Astrocyte (in vitro differentiated cells and primary cell): ENCODE measurements at regions not wholly inside any gene's neighbourhood (a gene's known extent, or its start where the extent isn't known, plus 50 kb on each side); places are given as distances from the start of the nearest gene placed in this dataset.

Source experiments
- DNase-seq: peaks from one replicate; pipeline ENCODE4 v3.0.0-alpha.2; 2010; ENCODE audit warnings: low read depth
- FAIRE-seq: peaks from 2 replicates; lab custom pipeline; 2011; peaks lifted over from hg19 to GRCh38; lab: Jason Lieb, UNC
- H2AFZ ChIP-seq: 2 replicates; pipeline ENCODE4 v1.6.0; 2012; ENCODE audit warnings: low read depth, low read length, inconsistent platforms
- H3K27ac ChIP-seq: 2 replicates; pipeline ENCODE4 v1.5.1; 2011; ENCODE audit warnings: low read depth, low read length, inconsistent platforms
- H3K27me3 ChIP-seq: 2 replicates; pipeline ENCODE4 v1.6.0; 2011; ENCODE audit warnings: low read length, inconsistent platforms; ENCODE audit not compliant: insufficient read depth
- H3K36me3 ChIP-seq: 2 replicates; pipeline ENCODE4 v1.5.1; 2011; ENCODE audit warnings: low read length, inconsistent platforms; ENCODE audit not compliant: insufficient read depth
- H3K4me1 ChIP-seq: 2 replicates; pipeline ENCODE4 v1.5.1; 2011; ENCODE audit warnings: low read length, inconsistent platforms; ENCODE audit not compliant: insufficient read depth
- H3K4me2 ChIP-seq: 2 replicates; pipeline ENCODE4 v1.6.0; 2012; ENCODE audit warnings: low read length, inconsistent platforms
- H3K4me3 ChIP-seq: 2 replicates; pipeline ENCODE4 v1.5.1; 2011; ENCODE audit warnings: low read depth, mild to moderate bottlenecking, low read length, inconsistent platforms; ENCODE audit not compliant: insufficient read depth
- H3K79me2 ChIP-seq: 2 replicates; pipeline ENCODE4 v1.6.0; 2012; ENCODE audit warnings: mild to moderate bottlenecking, low read length, inconsistent platforms; ENCODE audit not compliant: insufficient read depth
- H3K9ac ChIP-seq: 2 replicates; pipeline ENCODE4 v1.6.0; 2012; ENCODE audit warnings: mild to moderate bottlenecking, low read length, inconsistent platforms
- H3K9me3 ChIP-seq: 2 replicates; pipeline ENCODE4 v1.5.1; 2012; ENCODE audit warnings: low read depth, mild to moderate bottlenecking, low read length, inconsistent platforms; ENCODE audit not compliant: insufficient read depth
- H4K20me1 ChIP-seq: 2 replicates; pipeline ENCODE4 v1.6.0; 2012; ENCODE audit warnings: low read length, inconsistent platforms; ENCODE audit not compliant: insufficient read depth
- H3K27ac Mint-ChIP-seq: one replicate; pipeline ENCODE4 v1.8.0; 2021; ENCODE audit warnings: mild to moderate bottlenecking, mixed read lengths; ENCODE audit not compliant: unreplicated experiment
- H3K27me3 Mint-ChIP-seq: one replicate; pipeline ENCODE4 v1.8.0; 2021; ENCODE audit warnings: low read depth, mixed read lengths; ENCODE audit not compliant: unreplicated experiment
- H3K36me3 Mint-ChIP-seq: one replicate; pipeline ENCODE4 v1.8.0; 2021; ENCODE audit warnings: low read depth, mixed read lengths; ENCODE audit not compliant: unreplicated experiment
- H3K4me1 Mint-ChIP-seq: one replicate; pipeline ENCODE4 v1.8.0; 2021; ENCODE audit warnings: low read depth, mixed read lengths; ENCODE audit not compliant: unreplicated experiment
- H3K4me3 Mint-ChIP-seq: one replicate; pipeline ENCODE4 v1.8.0; 2021; ENCODE audit warnings: mild to moderate bottlenecking, moderate library complexity, mixed read lengths; ENCODE audit not compliant: unreplicated experiment
- H3K9me3 Mint-ChIP-seq: one replicate; pipeline ENCODE4 v1.8.0; 2021; ENCODE audit warnings: mild to moderate bottlenecking, mixed read lengths; ENCODE audit not compliant: unreplicated experiment
- CTCF ChIP-seq: IDR thresholded peaks from 2 replicates; pipeline ENCODE4 v1.5.1; 2011; ENCODE audit warnings: low read depth, mild to moderate bottlenecking, inconsistent platforms, low read length, moderate library complexity; ENCODE audit not compliant: insufficient read depth
- EZH2 ChIP-seq: IDR thresholded peaks from 2 replicates; pipeline ENCODE4 v1.6.1; 2012; ENCODE audit warnings: mild to moderate bottlenecking, low read length, inconsistent platforms; ENCODE audit not compliant: insufficient read depth

GRCh38 chr9:102514541-102514940 lies 480.6 kb upstream of the CYLC2 start:
- H3K27ac Mint-ChIP-seq = no peak overlapping the region
- H3K27ac ChIP-seq = no peak overlapping the region
- no peak overlapping the region for H3K9ac ChIP-seq
- no peaks in the 10 kb centered on the region for H3K27me3 Mint-ChIP-seq
- H3K4me3 Mint-ChIP-seq = no peak overlapping the region
- H3K4me3 ChIP-seq = no peak overlapping the region
- no peak for FAIRE-seq
- no peaks in the 10 kb centered on the region for H3K36me3 ChIP-seq
- H3K27me3 ChIP-seq = no peaks in the 10 kb centered on the region
- H3K36me3 Mint-ChIP-seq = no peaks in the 10 kb centered on the region
- H3K9me3 Mint-ChIP-seq = peaks cover 5% of the 10 kb centered on the region
- no peaks in the 10 kb centered on the region for H3K9me3 ChIP-seq
- TF ChIP-seq CTCF = no peak
- no peak for TF ChIP-seq EZH2
- H3K4me1 ChIP-seq = no peaks in the 10 kb centered on the region
- H2AFZ ChIP-seq = no peak overlapping the region
- H4K20me1 ChIP-seq = no peaks in the 10 kb centered on the region
- DNase-seq = no peak
- H3K79me2 ChIP-seq = no peaks in the 10 kb centered on the region
- H3K4me2 ChIP-seq = no peak overlapping the region
- no peaks in the 10 kb centered on the region for H3K4me1 Mint-ChIP-seq

GRCh38 chr9:102507044-102507687 lies 488.0 kb upstream of the CYLC2 start:
- Histone ChIP-seq H3K4me1 (no peaks in the 10 kb centered on the region), H3K36me3 (no peaks in the 10 kb centered on the region), H3K9me3 (no peaks in the 10 kb centered on the region), H3K27me3 (no peaks in the 10 kb centered on the region), H3K4me3 (no peak overlapping the region), H2AFZ (no peak overlapping the region), H3K79me2 (no peaks in the 10 kb centered on the region), H3K4me2 (no peak overlapping the region), H3K27ac (no peak overlapping the region), H3K9ac (no peak overlapping the region), H4K20me1 (no peaks in the 10 kb centered on the region)
- no peak for DNase-seq
- no peaks in the 10 kb centered on the region for H3K36me3 Mint-ChIP-seq
- no peaks in the 10 kb centered on the region for H3K27me3 Mint-ChIP-seq
- no peak overlapping the region for H3K4me3 Mint-ChIP-seq
- H3K4me1 Mint-ChIP-seq = no peaks in the 10 kb centered on the region
- peaks cover 1% of the 10 kb centered on the region for H3K9me3 Mint-ChIP-seq
- TF ChIP-seq CTCF = no peak
- no peak for TF ChIP-seq EZH2
- FAIRE-seq = peak; percentile 17
- no peak overlapping the region for H3K27ac Mint-ChIP-seq

- Histone ChIP-seq H3K9ac (no peak overlapping the region), H2AFZ (no peak overlapping the region), H3K27me3 (no peaks in the 10 kb centered on the region), H3K79me2 (no peaks in the 10 kb centered on the region), H3K4me2 (no peak overlapping the region), H3K4me1 (no peaks in the 10 kb centered on the region), H3K27ac (no peak overlapping the region), H3K9me3 (no peaks in the 10 kb centered on the region), H4K20me1 (no peaks in the 10 kb centered on the region), H3K4me3 (no peak overlapping the region), H3K36me3 (no peaks in the 10 kb centered on the region)
- Mint-ChIP-seq H3K9me3 (peaks cover 1% of the 10 kb centered on the region), H3K4me3 (no peak overlapping the region), H3K27ac (no peak overlapping the region), H3K36me3 (no peaks in the 10 kb centered on the region), H3K27me3 (no peaks in the 10 kb centered on the region), H3K4me1 (no peaks in the 10 kb centered on the region)
- DNase-seq (no peak), FAIRE-seq (no peak)
- TF ChIP-seq EZH2 = no peak
- no peak for TF ChIP-seq CTCF
These were observed 488.7 kb upstream of the CYLC2 start for GRCh38 chr9:102506406-102506805.
